B cell (primary cell): ENCODE measurements at regions not wholly inside any gene's neighbourhood (a gene's known extent, or its start where the extent isn't known, plus 50 kb on each side); places are given as distances from the start of the nearest gene placed in this dataset.

Source experiments
- ATAC-seq: fragments of 200-7000 bp; cut with Tn5 transposase; one replicate; pipeline ENCODE4 v1.10.0; 2021; ENCODE audit warnings: low read depth, mild to moderate bottlenecking, moderate number of reproducible peaks, moderate library complexity
- CTCF ChIA-PET: fragments of 350-600 bp; sonication (Branson Sonifier 250); formaldehyde crosslinking; loops from one replicate; lab custom pipeline; 2021; ENCODE audit warnings: antibody characterized with exemption, inconsistent platforms; lab: Charles Lee
- POLR2A ChIA-PET: fragments of 350-600 bp; sonication (Branson Sonifier 250); formaldehyde crosslinking; loops from one replicate; lab custom pipeline; 2021; ENCODE audit warnings: antibody characterized with exemption; lab: Charles Lee
- DNase-seq: peaks from one replicate; pipeline ENCODE4 v3.0.0; 2013
- H2AFZ ChIP-seq: 2 replicates; pipeline ENCODE4 v1.6.1; 2012; ENCODE audit warnings: mild to moderate bottlenecking, low read depth, low read length; ENCODE audit not compliant: insufficient read depth, poor library complexity, severe bottlenecking
- H3K27ac ChIP-seq, 2 donors: 1 replicate in 1 of 2; 2 replicates in 1 of 2; pipeline ENCODE4 v1.5.1; 2012 to 2013; ENCODE audit warnings: low read length in 2 of 2, mild to moderate bottlenecking in 2 of 2, moderate library complexity in 1 of 2
- H3K27me3 ChIP-seq, 4 experiments: fragments of 200-600 bp in 1 of 4; sonication (generic) in 1 of 4; replicated peaks in 1 of 4; 1 replicate in 2 of 4; 2 replicates in 2 of 4; pipeline versions ENCODE4 v1.6.1 to v1.7.0; 2013 to 2016; ENCODE audit warnings: low read length in 3 of 4, mild to moderate bottlenecking in 2 of 4, mixed read lengths in 1 of 4, moderate library complexity in 1 of 4; ENCODE audit not compliant: insufficient read depth in 4 of 4, control insufficient read depth in 3 of 4; ENCODE audit errors: control extremely low read depth in 1 of 4
- H3K36me3 ChIP-seq, 2 experiments: replicated peaks in 1 of 2; 1 replicate in 1 of 2; 2 replicates in 1 of 2; pipeline versions ENCODE4 v1.6.1 to v1.7.1; 2013; ENCODE audit warnings: low read length in 1 of 2; ENCODE audit not compliant: insufficient read depth in 2 of 2, control insufficient read depth in 1 of 2; ENCODE audit errors: control extremely low read depth in 1 of 2, extremely low read depth in 1 of 2
- H3K4me1 ChIP-seq, 2 donors: fragments of 200-600 bp in 1 of 2; sonication (generic) in 1 of 2; 1 replicate in 1 of 2; 2 replicates in 1 of 2; pipeline versions ENCODE4 v1.5.1 to v1.6.1; 2013 to 2017; ENCODE audit warnings: low read length in 2 of 2; ENCODE audit not compliant: control insufficient read depth in 2 of 2, insufficient read depth in 2 of 2
- H3K4me2 ChIP-seq: replicated peaks from 2 replicates; pipeline ENCODE3; 2012; ENCODE audit warnings: mild to moderate bottlenecking, low read depth, low read length; ENCODE audit not compliant: poor library complexity, severe bottlenecking
- H3K4me3 ChIP-seq, 5 experiments: fragments of 200-600 bp in 1 of 5; sonication (generic) in 1 of 5; 1 replicate in 3 of 5; 2 replicates in 2 of 5; pipeline versions ENCODE4 v1.5.1 to v1.7.0; 2011 to 2016; ENCODE audit warnings: low read length in 4 of 5, mild to moderate bottlenecking in 4 of 5, low read depth in 2 of 5, control low read depth in 1 of 5, moderate library complexity in 1 of 5; ENCODE audit not compliant: insufficient read depth in 1 of 5; ENCODE audit errors: control extremely low read depth in 1 of 5, extremely low read depth in 1 of 5
- H3K79me2 ChIP-seq: fragments of 200-600 bp; sonication (generic); one replicate; pipeline ENCODE4 v1.6.0; 2016; ENCODE audit warnings: low read length; ENCODE audit not compliant: control insufficient read depth, insufficient read depth
- H3K9ac ChIP-seq: fragments of 200-600 bp; sonication (generic); 2 replicates; pipeline ENCODE4 v1.6.1; 2017; ENCODE audit warnings: mild to moderate bottlenecking, low read length, moderate library complexity
- H3K9me3 ChIP-seq, 3 donors: one replicate each; pipeline versions ENCODE4 v1.6.1 to v1.7.1; 2013; ENCODE audit warnings: low read length in 2 of 3; ENCODE audit not compliant: control insufficient read depth in 2 of 3, insufficient read depth in 1 of 3; ENCODE audit errors: control extremely low read depth in 1 of 3
- H4K20me1 ChIP-seq: 2 replicates; pipeline ENCODE4 v1.6.0; 2012; ENCODE audit warnings: mild to moderate bottlenecking, low read length; ENCODE audit not compliant: insufficient read depth, control insufficient read depth, poor library complexity, severe bottlenecking
- H3K27ac Mint-ChIP-seq: one replicate; pipeline ENCODE4 v1.8.0; 2021; ENCODE audit warnings: mixed read lengths
- H3K27me3 Mint-ChIP-seq: one replicate; pipeline ENCODE4 v1.8.0; 2021; ENCODE audit warnings: mixed read lengths
- H3K4me1 Mint-ChIP-seq: one replicate; pipeline ENCODE4 v1.8.0; 2021; ENCODE audit warnings: mixed read lengths
- H3K4me3 Mint-ChIP-seq: one replicate; pipeline ENCODE4 v1.8.0; 2021; ENCODE audit warnings: mixed read lengths
- H3K9me3 Mint-ChIP-seq: one replicate; pipeline ENCODE4 v1.8.0; 2022; ENCODE audit warnings: mixed read lengths; ENCODE audit not compliant: insufficient read depth
- CTCF ChIP-seq: fragments of 200-600 bp; IDR thresholded peaks from one replicate; pipeline ENCODE4 v1.8.0; 2022; ENCODE audit warnings: antibody characterized with exemption, mild to moderate bottlenecking
- EZH2 ChIP-seq: IDR thresholded peaks from 2 replicates; pipeline ENCODE4 v1.6.1; 2012; ENCODE audit warnings: borderline replicate concordance, low read depth, mild to moderate bottlenecking, moderate library complexity, low read length; ENCODE audit not compliant: insufficient read depth, poor library complexity, severe bottlenecking
- WGBS: methylation state at CpG from one replicate; pipeline ENCODE4 v1.1.5; 2013; ENCODE audit warnings: missing lambda C conversion rate; ENCODE audit not compliant: insufficient coverage; 5-methylcytosine and 5-hydroxymethylcytosine counted together
- intact Hi-C: fragments of 100-400 bp; cut with micrococcal nuclease; formaldehyde crosslinking; loops from one replicate; pipeline ENCODE4 v1.10.0; 2022

DNA sequence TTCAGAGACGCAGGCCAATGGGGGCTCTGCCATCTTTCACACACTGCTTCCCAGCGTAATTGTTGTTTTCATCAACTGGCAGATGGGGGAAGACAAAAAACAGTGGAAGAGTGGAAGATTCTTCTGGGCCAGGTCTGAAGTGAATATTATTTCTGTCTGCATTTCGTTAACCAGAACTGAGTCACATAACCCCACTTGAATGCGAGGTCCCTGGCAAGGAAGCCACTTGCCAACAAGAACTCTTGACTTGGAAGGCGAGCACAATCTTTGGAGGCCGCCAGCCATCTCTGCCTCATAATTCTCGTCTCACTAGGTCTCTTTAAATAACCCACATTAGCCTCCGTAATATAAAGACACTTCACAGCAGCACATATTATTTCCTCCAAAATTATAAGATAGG, 75.4 kb downstream of the CYB561 start:
- Histone ChIP-seq H3K27me3 (no peaks in the 10 kb centered on the region), H3K9me3 (no peaks in the 10 kb centered on the region), H3K4me3 (no peak overlapping the region), H4K20me1 (no peaks in the 10 kb centered on the region), H3K4me1 (no peaks in the 10 kb centered on the region), H3K4me2 (no peak overlapping the region), H3K9ac (no peak overlapping the region), H3K36me3 (no peaks in the 10 kb centered on the region), H3K79me2 (no peaks in the 10 kb centered on the region), H3K27ac (no peak overlapping the region), H2AFZ (no peak overlapping the region)
- POLR2A ChIA-PET: no interaction called here
- no peak overlapping the region for H3K4me3 Mint-ChIP-seq
- ATAC-seq (no peak), DNase-seq (no peak)
- H3K27ac Mint-ChIP-seq: no peak overlapping the region
- TF ChIP-seq EZH2: no peak
- TF ChIP-seq CTCF: no peak
- 93% methylated on average over 4 of the region's 8 CpGs for WGBS
- H3K4me1 Mint-ChIP-seq: no peaks in the 10 kb centered on the region
- intact Hi-C loops: no loop called here
- CTCF ChIA-PET: no interaction called here
- H3K9me3 Mint-ChIP-seq: no peaks in the 10 kb centered on the region
- no peaks in the 10 kb centered on the region for H3K27me3 Mint-ChIP-seq

GRCh38 chr17:63376949-63377348, 69.2 kb downstream of the CYB561 start:
- Histone ChIP-seq H3K27ac (no peak overlapping the region), H3K4me3 (no peak overlapping the region), H3K79me2 (no peaks in the 10 kb centered on the region), H3K9me3 (peaks cover 0 to 5% (median 2%) of the 10 kb centered on the region in 3 donors), H3K4me1 (no peaks in the 10 kb centered on the region), H4K20me1 (no peaks in the 10 kb centered on the region), H3K4me2 (no peak overlapping the region), H2AFZ (no peak overlapping the region), H3K9ac (no peak overlapping the region), H3K36me3 (no peaks in the 10 kb centered on the region), H3K27me3 (no peaks in the 10 kb centered on the region)
- TF ChIP-seq CTCF (no peak), EZH2 (no peak)
- H3K4me1 Mint-ChIP-seq: no peaks in the 10 kb centered on the region
- H3K27ac Mint-ChIP-seq: no peak overlapping the region
- H3K27me3 Mint-ChIP-seq: no peaks in the 10 kb centered on the region
- WGBS: 100% methylated on average over 1 of the region's 3 CpGs
- DNase-seq: no peak
- ChIA-PET CTCF (interaction anchor here (0.6 to 1.0 kb wide), 2 partner anchors 30 to 349 kb away, joined by 3 to 4 read pairs; no protein-coding TSS in a partner anchor), POLR2A (no interaction called here)
- no peak for ATAC-seq
- intact Hi-C loops: no loop called here
- H3K9me3 Mint-ChIP-seq: peaks cover 3% of the 10 kb centered on the region
- H3K4me3 Mint-ChIP-seq: no peak overlapping the region
